GM12891 (cell line): ENCODE measurements at regions not wholly inside any gene's neighbourhood (a gene's known extent, or its start where the extent isn't known, plus 50 kb on each side); places are given as distances from the start of the nearest gene placed in this dataset.

Experiments used
- DNase-seq: peaks from one replicate; pipeline ENCODE4 v3.0.0; 2011; ENCODE audit warnings: low spot score; ENCODE audit not compliant: insufficient read length
- FAIRE-seq: peaks from 2 replicates; lab custom pipeline; 2011; peaks lifted over from hg19 to GRCh38; lab: Jason Lieb, UNC
- PAX5 ChIP-seq: IDR thresholded peaks from 2 replicates; pipeline ENCODE4 v1.6.1; 2011; ENCODE audit warnings: low read length, moderate library complexity, mild to moderate bottlenecking; ENCODE audit not compliant: insufficient read depth, severe bottlenecking
- POLR2A ChIP-seq: IDR thresholded peaks from 2 replicates; pipeline ENCODE4 v1.6.1; 2011; ENCODE audit warnings: low read depth, low read length, control low read depth
- POLR2AphosphoS5 ChIP-seq: IDR thresholded peaks from 2 replicates; pipeline ENCODE4 v1.6.1; 2011; ENCODE audit warnings: low read depth, low read length, control low read depth
- POU2F2 ChIP-seq: IDR thresholded peaks from 2 replicates; pipeline ENCODE4 v1.6.1; 2011; ENCODE audit warnings: low read depth, mild to moderate bottlenecking, control low read depth, low read length, moderate library complexity
- SPI1 ChIP-seq: IDR thresholded peaks from 2 replicates; pipeline ENCODE4 v1.6.1; 2011; ENCODE audit warnings: low read depth, low read length, control low read depth
- TAF1 ChIP-seq: IDR thresholded peaks from 2 replicates; pipeline ENCODE4 v1.6.1; 2011; ENCODE audit warnings: low read depth, low read length, control low read depth

GRCh38 chr14:46074061-46074460, 577.5 kb downstream of the RPL10L start:
- no peak for DNase-seq
- no peak for TF ChIP-seq TAF1
- no peak for TF ChIP-seq POLR2A
- TF ChIP-seq PAX5 = no peak
- no peak for TF ChIP-seq SPI1
- TF ChIP-seq POU2F2 = no peak
- TF ChIP-seq POLR2AphosphoS5 = no peak
- no peak for FAIRE-seq

- DNase-seq (no peak), FAIRE-seq (no peak)
- TF ChIP-seq SPI1 (no peak), POLR2AphosphoS5 (no peak), POU2F2 (no peak), PAX5 (no peak), TAF1 (no peak), POLR2A (no peak)
Measured at GRCh38 chr14:46063872-46064271, 587.7 kb downstream of the RPL10L start.

- no peak for FAIRE-seq
- TF ChIP-seq POU2F2 (no peak), PAX5 (no peak), TAF1 (no peak), POLR2A (no peak), SPI1 (peak; percentile 93), POLR2AphosphoS5 (no peak)
- DNase-seq = no peak
Measured at GRCh38 chr14:46058964-46059563, 592.5 kb downstream of the RPL10L start.

- DNase-seq = no peak
- TF ChIP-seq PAX5 = no peak
- no peak for TF ChIP-seq TAF1
- no peak for TF ChIP-seq POU2F2
- no peak for TF ChIP-seq POLR2A
- TF ChIP-seq SPI1 = no peak
- TF ChIP-seq POLR2AphosphoS5 = no peak
- no peak for FAIRE-seq
Measured at GRCh38 chr14:46057799-46058198, 593.8 kb downstream of the RPL10L start.

- no peak for DNase-seq
- no peak for FAIRE-seq
- TF ChIP-seq PAX5 (no peak), POLR2A (no peak), POLR2AphosphoS5 (no peak), SPI1 (no peak), TAF1 (no peak), POU2F2 (no peak)
Measured at GRCh38 chr14:46054526-46054925, 597.1 kb downstream of the RPL10L start.

- TF ChIP-seq TAF1 = no peak
- TF ChIP-seq POLR2A = no peak
- TF ChIP-seq POLR2AphosphoS5 = no peak
- no peak for TF ChIP-seq POU2F2
- no peak for TF ChIP-seq PAX5
- TF ChIP-seq SPI1 = no peak
- DNase-seq (no peak), FAIRE-seq (no peak)
Measured at GRCh38 chr14:46053221-46053620, 598.4 kb downstream of the RPL10L start.

GRCh38 chr14:46051796-46052195, 599.8 kb downstream of the RPL10L start:
- FAIRE-seq (no peak), DNase-seq (no peak)
- TF ChIP-seq POU2F2 (no peak), POLR2A (no peak), TAF1 (no peak), SPI1 (no peak), PAX5 (no peak), POLR2AphosphoS5 (no peak)

- TF ChIP-seq POLR2AphosphoS5 = no peak
- no peak for TF ChIP-seq TAF1
- TF ChIP-seq POLR2A = no peak
- TF ChIP-seq PAX5 = no peak
- no peak for TF ChIP-seq POU2F2
- no peak for TF ChIP-seq SPI1
- no peak for FAIRE-seq
- no peak for DNase-seq
Measured at GRCh38 chr14:46048127-46048526, 603.5 kb downstream of the RPL10L start.

GRCh38 chr14:46036099-46036498, 615.5 kb downstream of the RPL10L start:
- FAIRE-seq (no peak), DNase-seq (no peak)
- TF ChIP-seq SPI1 (no peak), PAX5 (no peak), POU2F2 (no peak), POLR2AphosphoS5 (no peak), TAF1 (no peak)

- DNase-seq = no peak
- FAIRE-seq = no peak
- TF ChIP-seq POLR2A = no peak
- no peak for TF ChIP-seq POLR2AphosphoS5
- TF ChIP-seq TAF1 = no peak
- TF ChIP-seq PAX5 = no peak
- no peak for TF ChIP-seq POU2F2
- no peak for TF ChIP-seq SPI1
Measured at GRCh38 chr14:46034305-46034704, 617.3 kb downstream of the RPL10L start.
